HG03066 (cell line): ENCODE measurements at regions not wholly inside any gene's neighbourhood (a gene's known extent, or its start where the extent isn't known, plus 50 kb on each side); places are given as distances from the start of the nearest gene placed in this dataset.
A peak's percentile ranks its signal among the peaks of the same experiment; 100 is the strongest.
"Not testable (repeated sequence)": the region's sequence is repeated elsewhere in the genome, so short reads cannot be mapped to it uniquely, and the experiment has no call there.

Source experiments
- ATAC-seq: cut with Tn5 transposase; IDR thresholded peaks from one replicate; pipeline ENCODE4 v1.9.1; 2021; ENCODE audit warnings: low read depth; ENCODE audit not compliant: unreplicated experiment

- no peak for ATAC-seq
Measured at GRCh38 chr12:18008642-18009041, 81.4 kb downstream of the RERGL start.

- no peak for ATAC-seq
Measured at GRCh38 chr12:17999174-17999801, 90.7 kb downstream of the RERGL start.

GRCh38 chr12:17992002-17992656 is 97.9 kb downstream of the RERGL start:
- peak; percentile 94 for ATAC-seq

GRCh38 chr12:17982556-17982955 is 107.4 kb downstream of the RERGL start:
- no peak for ATAC-seq

- no peak for ATAC-seq
Measured at GRCh38 chr12:17976202-17976601, 113.8 kb downstream of the RERGL start.

GRCh38 chr12:17975763-17976162 is 114.2 kb downstream of the RERGL start:
- no peak for ATAC-seq

GRCh38 chr12:17975239-17975638 is 114.8 kb downstream of the RERGL start:
- no peak for ATAC-seq

- no peak for ATAC-seq
Measured at GRCh38 chr12:17971850-17972249, 118.1 kb downstream of the RERGL start.

GRCh38 chr12:17954788-17955187 is 135.2 kb downstream of the RERGL start:
- no peak for ATAC-seq

- no peak for ATAC-seq
Measured at GRCh38 chr12:17950898-17951297, 139.1 kb downstream of the RERGL start.

- ATAC-seq = no peak
Measured at GRCh38 chr12:17949558-17950141, 140.3 kb downstream of the RERGL start.

- no peak for ATAC-seq
Measured at GRCh38 chr12:17928708-17929366, 161.2 kb downstream of the RERGL start.

GRCh38 chr12:17918013-17918412 is 172.0 kb downstream of the RERGL start:
- no peak for ATAC-seq

GRCh38 chr12:17884581-17884980 is 205.4 kb downstream of the RERGL start:
- ATAC-seq = no peak

- no peak for ATAC-seq
Measured at GRCh38 chr12:17878714-17879113, 211.3 kb downstream of the RERGL start.

- no peak for ATAC-seq
Measured at GRCh38 chr12:17875230-17875629, 214.8 kb downstream of the RERGL start.

GRCh38 chr12:17866802-17867201 is 223.2 kb downstream of the RERGL start:
- ATAC-seq = no peak

- not testable (repeated sequence) for ATAC-seq
Measured at GRCh38 chr12:17855548-17855947, 234.4 kb downstream of the RERGL start.

GRCh38 chr12:17853054-17853453 is 236.9 kb downstream of the RERGL start:
- no peak for ATAC-seq

- ATAC-seq = no peak
Measured at GRCh38 chr12:17841496-17841895, 248.5 kb downstream of the RERGL start.

- no peak for ATAC-seq
Measured at GRCh38 chr12:17829813-17830212, 260.2 kb downstream of the RERGL start.

- ATAC-seq = no peak
Measured at GRCh38 chr12:17818931-17819330, 271.1 kb downstream of the RERGL start.
